Liver (tissue), 7 donors: ENCODE measurements at regions not wholly inside any gene's neighbourhood (a gene's known extent, or its start where the extent isn't known, plus 50 kb on each side); places are given as distances from the start of the nearest gene placed in this dataset.

Experiments used
- DNase-seq: peaks from one replicate; pipeline ENCODE4 v3.0.0-alpha.2; 2017; ENCODE audit warnings: low spot score
- H3K27ac ChIP-seq, 2 donors: one replicate each; pipeline ENCODE4 v1.7.0; 2013; ENCODE audit warnings: inconsistent platforms in 2 of 2, low read length in 2 of 2, control low read depth in 1 of 2, low read depth in 1 of 2, mild to moderate bottlenecking in 1 of 2
- H3K27me3 ChIP-seq, 4 donors: one replicate each; pipeline versions ENCODE4 v1.6.1 to v1.7.0; 2013; ENCODE audit warnings: low read length in 3 of 4, inconsistent platforms in 1 of 4, mild to moderate bottlenecking in 1 of 4, moderate library complexity in 1 of 4; ENCODE audit not compliant: control insufficient read depth in 4 of 4, insufficient read depth in 4 of 4
- H3K36me3 ChIP-seq, 4 donors: one replicate each; pipeline versions ENCODE4 v1.6.1 to v1.7.0; 2013; ENCODE audit warnings: low read length in 3 of 4, mild to moderate bottlenecking in 3 of 4, low read depth in 1 of 4, moderate library complexity in 1 of 4; ENCODE audit not compliant: control insufficient read depth in 4 of 4, insufficient read depth in 3 of 4
- H3K4me1 ChIP-seq, 4 donors: one replicate each; pipeline versions ENCODE4 v1.6.1 to v1.7.0; 2013; ENCODE audit warnings: low read length in 3 of 4, mild to moderate bottlenecking in 3 of 4, moderate library complexity in 1 of 4; ENCODE audit not compliant: control insufficient read depth in 4 of 4, insufficient read depth in 4 of 4
- H3K4me3 ChIP-seq, 3 donors: one replicate each; pipeline versions ENCODE4 v1.6.1 to v1.7.0; 2013; ENCODE audit warnings: low read length in 3 of 3, control low read depth in 1 of 3, low read depth in 1 of 3, mild to moderate bottlenecking in 1 of 3
- H3K9ac ChIP-seq, 2 donors: one replicate each; pipeline ENCODE4 v1.7.0; 2013; ENCODE audit warnings: low read length in 2 of 2, mild to moderate bottlenecking in 2 of 2, moderate library complexity in 2 of 2, control low read depth in 1 of 2, low read depth in 1 of 2
- H3K9me3 ChIP-seq, 4 donors: one replicate each; pipeline versions ENCODE4 v1.6.1 to v1.7.0; 2013; ENCODE audit warnings: low read length in 3 of 4; ENCODE audit not compliant: control insufficient read depth in 4 of 4
- EGR1 ChIP-seq, 2 donors: IDR thresholded peaks; 2 replicates each; pipeline ENCODE4 v1.6.1; 2016 to 2018; ENCODE audit warnings: antibody characterized with exemption in 2 of 2, low read depth in 2 of 2
- FOXA1 ChIP-seq: IDR thresholded peaks from 2 replicates; pipeline ENCODE4 v1.6.1; 2016; ENCODE audit warnings: antibody characterized with exemption
- FOXA2 ChIP-seq: IDR thresholded peaks from 2 replicates; pipeline ENCODE4 v1.6.1; 2016; ENCODE audit warnings: antibody characterized with exemption
- GABPA ChIP-seq, 2 donors: IDR thresholded peaks in 1 of 2; conservative IDR thresholded peaks in 1 of 2; 2 replicates each; pipeline ENCODE4 v1.6.1; 2016; ENCODE audit warnings: antibody characterized with exemption in 2 of 2, mild to moderate bottlenecking in 1 of 2, moderate library complexity in 1 of 2
- HNF4A ChIP-seq, 2 donors: conservative IDR thresholded peaks; 2 replicates each; pipeline ENCODE4 v1.6.1; 2016; ENCODE audit warnings: antibody characterized with exemption in 2 of 2, mild to moderate bottlenecking in 2 of 2
- HNF4G ChIP-seq: IDR thresholded peaks from 2 replicates; pipeline ENCODE4 v1.6.1; 2016; ENCODE audit warnings: antibody characterized with exemption
- JUND ChIP-seq, 2 donors: IDR thresholded peaks; 2 replicates each; pipeline ENCODE4 v1.6.1; 2016; ENCODE audit warnings: antibody characterized with exemption in 2 of 2
- MAX ChIP-seq: IDR thresholded peaks from 2 replicates; pipeline ENCODE4 v1.6.1; 2016; ENCODE audit warnings: antibody characterized with exemption
- NR2F2 ChIP-seq: IDR thresholded peaks from 2 replicates; pipeline ENCODE4 v1.6.1; 2016; ENCODE audit warnings: antibody characterized with exemption
- RAD21 ChIP-seq, 2 donors: IDR thresholded peaks; 2 replicates each; pipeline ENCODE4 v1.6.1; 2016; ENCODE audit warnings: antibody characterized with exemption in 2 of 2, mild to moderate bottlenecking in 2 of 2
- REST ChIP-seq: IDR thresholded peaks from 2 replicates; pipeline ENCODE4 v1.6.1; 2016; ENCODE audit warnings: antibody characterized with exemption, mild to moderate bottlenecking
- RXRA ChIP-seq, 2 donors: IDR thresholded peaks; 2 replicates each; pipeline ENCODE4 v1.6.1; 2017 to 2018; ENCODE audit warnings: antibody characterized with exemption in 2 of 2, mild to moderate bottlenecking in 1 of 2
- SP1 ChIP-seq: IDR thresholded peaks from 2 replicates; pipeline ENCODE4 v1.6.1; 2018; ENCODE audit warnings: antibody characterized with exemption, mild to moderate bottlenecking
- TAF1 ChIP-seq: conservative IDR thresholded peaks from 2 replicates; pipeline ENCODE4 v1.6.1; 2016; ENCODE audit warnings: antibody characterized with exemption, mild to moderate bottlenecking
- YY1 ChIP-seq: IDR thresholded peaks from 2 replicates; pipeline ENCODE4 v1.6.1; 2016; ENCODE audit warnings: antibody characterized with exemption, mild to moderate bottlenecking
- ZBTB33 ChIP-seq: IDR thresholded peaks from 2 replicates; pipeline ENCODE4 v1.6.1; 2016; ENCODE audit warnings: antibody characterized with exemption
- WGBS: extraction: QIAGEN DNeasy Blood & Tissue Kit; methylation state at CpG from one replicate; pipeline ENCODE4 v1.1.7; 2013; 5-methylcytosine and 5-hydroxymethylcytosine counted together
- donor health status: healthy.
- donor health status: healthy.
- donor health status: healthy.
- donor health status: healthy.

- DNase-seq: no peak
- WGBS: 78% methylated on average over 2 of the region's 2 CpGs
Measured at GRCh38 chr13:107244241-107244640, 676.3 kb upstream of the ARGLU1 start.

GRCh38 chr13:107242138-107242537 lies 674.2 kb upstream of the ARGLU1 start:
- DNase-seq: no peak
- TF ChIP-seq ZBTB33: no peak
- WGBS: 68% methylated on average over 6 of the region's 6 CpGs

More at GRCh38 chr13:107244241-107244640, 676.3 kb upstream of the ARGLU1 start:
- no peak overlapping the region for H3K4me3 ChIP-seq
- no peak overlapping the region for H3K27ac ChIP-seq
- peaks cover 0 to 4% (median 0%) of the 10 kb centered on the region in 4 donors for H3K27me3 ChIP-seq
- H3K36me3 ChIP-seq: no peaks in the 10 kb centered on the region
- no peak overlapping the region for H3K9ac ChIP-seq
- TF ChIP-seq HNF4A (conservative IDR thresholded peaks at IDR 0.05): no peak
- no peak for TF ChIP-seq FOXA2
- no peak for TF ChIP-seq SP1
- TF ChIP-seq RXRA (IDR thresholded peaks at IDR 0.05): no peak
- TF ChIP-seq FOXA1: no peak
- TF ChIP-seq EGR1 (IDR thresholded peaks at IDR 0.05; ENCODE audit: low read depth in 2 of 2): no peak
- TF ChIP-seq TAF1: no peak
- no peak for TF ChIP-seq REST
- TF ChIP-seq MAX: no peak
- TF ChIP-seq NR2F2: no peak
- TF ChIP-seq RAD21 (IDR thresholded peaks at IDR 0.05): no peak
- no peak for TF ChIP-seq HNF4G
- TF ChIP-seq JUND (IDR thresholded peaks at IDR 0.05): no peak
- no peak for TF ChIP-seq YY1
- TF ChIP-seq GABPA (IDR thresholded peaks at IDR 0.05 in 1 of 2, conservative IDR thresholded peaks at IDR 0.05 in 1 of 2): no peak
- TF ChIP-seq ZBTB33: no peak
- H3K9me3 ChIP-seq: no peaks in the 10 kb centered on the region
- H3K4me1 ChIP-seq: no peaks in the 10 kb centered on the region

More at GRCh38 chr13:107242138-107242537, 674.2 kb upstream of the ARGLU1 start:
- no peaks in the 10 kb centered on the region for H3K27me3 ChIP-seq
- H3K4me1 ChIP-seq: no peaks in the 10 kb centered on the region
- no peak overlapping the region for H3K27ac ChIP-seq
- no peaks in the 10 kb centered on the region for H3K36me3 ChIP-seq
- no peaks in the 10 kb centered on the region for H3K9me3 ChIP-seq
- no peak overlapping the region for H3K9ac ChIP-seq
- H3K4me3 ChIP-seq: no peak overlapping the region
